HEK293 (cell line): ENCODE measurements at regions not wholly inside any gene's neighbourhood (a gene's known extent, or its start where the extent isn't known, plus 50 kb on each side); places are given as distances from the start of the nearest gene placed in this dataset.

ENCODE experiments used
- HOXA7 ChIP-seq: sonication (generic); formaldehyde crosslinking; IDR thresholded peaks from 2 replicates; pipeline ENCODE4 v1.8.1; 2022; ENCODE audit warnings: missing genetic modification reagents, borderline replicate concordance
- HOXC10 ChIP-seq: sonication (generic); formaldehyde crosslinking; IDR thresholded peaks from 2 replicates; pipeline ENCODE4 v1.8.1; 2023; ENCODE audit warnings: mild to moderate bottlenecking, missing genetic modification reagents
- MEIS1 ChIP-seq: sonication (generic); formaldehyde crosslinking; IDR thresholded peaks from 2 replicates; pipeline ENCODE4 v1.8.1; 2022; ENCODE audit warnings: missing genetic modification reagents, mild to moderate bottlenecking, borderline replicate concordance
- YY1 ChIP-seq: fragments of 450-650 bp; formaldehyde crosslinking; IDR thresholded peaks from 2 replicates; pipeline ENCODE4 v1.5.1; 2018; ENCODE audit warnings: missing biosample characterization, missing genetic modification characterization
- YY2 ChIP-seq: fragments of 450-650 bp; formaldehyde crosslinking; IDR thresholded peaks from 2 replicates; pipeline ENCODE4 v1.5.1; 2016; ENCODE audit warnings: missing biosample characterization, missing genetic modification characterization
- ZNF473 ChIP-seq: fragments of 450-650 bp; formaldehyde crosslinking; IDR thresholded peaks from 2 replicates; pipeline ENCODE4 v1.5.1; 2017; ENCODE audit warnings: missing biosample characterization, missing genetic modification characterization
- ZNF48 ChIP-seq: fragments of 450-650 bp; formaldehyde crosslinking; IDR thresholded peaks from 2 replicates; pipeline ENCODE4 v1.5.1; 2016; ENCODE audit warnings: missing biosample characterization, missing genetic modification characterization
- ZNF621 ChIP-seq: fragments of 450-650 bp; formaldehyde crosslinking; IDR thresholded peaks from 2 replicates; pipeline ENCODE4 v1.5.1; 2017; ENCODE audit warnings: missing biosample characterization, missing genetic modification characterization
- TF ChIP-seq, protein P1 (sequence below): fragments of 450-650 bp; formaldehyde crosslinking; IDR thresholded peaks from 2 replicates; pipeline ENCODE4 v1.5.1; 2016; ENCODE audit warnings: missing biosample characterization, missing genetic modification characterization
- TF ChIP-seq, protein P2 (sequence below): fragments of 450-650 bp; formaldehyde crosslinking; optimal IDR thresholded peaks from 2 replicates; pipeline ENCODE3; 2016; ENCODE audit warnings: missing biosample characterization, mild to moderate bottlenecking, missing genetic modification characterization
- TF ChIP-seq, protein P3 (sequence below): fragments of 450-650 bp; formaldehyde crosslinking; IDR thresholded peaks from 2 replicates; pipeline ENCODE4 v1.5.1; 2016; ENCODE audit warnings: missing biosample characterization, missing genetic modification characterization
- TF ChIP-seq, protein P4 (sequence below): fragments of 450-650 bp; formaldehyde crosslinking; IDR thresholded peaks from 2 replicates; pipeline ENCODE4 v1.5.1; 2016; ENCODE audit warnings: missing biosample characterization, missing genetic modification characterization
- TF ChIP-seq, protein P5 (sequence below): fragments of 450-650 bp; formaldehyde crosslinking; IDR thresholded peaks from 2 replicates; pipeline ENCODE4 v1.5.1; 2016; ENCODE audit warnings: missing biosample characterization, missing genetic modification characterization

DNA sequence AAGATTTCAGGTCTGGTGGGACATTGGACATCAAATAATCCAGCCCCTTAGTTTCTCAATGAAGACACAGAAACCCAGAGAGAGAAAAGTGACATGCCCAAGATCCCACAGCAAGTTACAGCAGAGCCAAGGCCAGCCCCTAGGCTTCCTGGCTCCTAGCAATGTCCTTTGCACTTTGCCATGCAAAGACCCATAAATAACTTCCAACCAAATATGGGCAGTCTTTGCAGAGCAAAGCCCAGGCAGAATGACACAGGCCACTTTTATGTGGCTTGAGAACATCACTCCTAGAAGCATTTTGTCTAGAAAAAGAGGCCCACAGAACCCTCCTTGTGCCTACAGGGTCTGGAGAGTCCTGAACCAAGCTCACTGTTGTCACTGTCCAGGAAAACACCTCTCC is 78.1 kb upstream of the ATP6AP2 start:
- TF ChIP-seq, protein P1, sequence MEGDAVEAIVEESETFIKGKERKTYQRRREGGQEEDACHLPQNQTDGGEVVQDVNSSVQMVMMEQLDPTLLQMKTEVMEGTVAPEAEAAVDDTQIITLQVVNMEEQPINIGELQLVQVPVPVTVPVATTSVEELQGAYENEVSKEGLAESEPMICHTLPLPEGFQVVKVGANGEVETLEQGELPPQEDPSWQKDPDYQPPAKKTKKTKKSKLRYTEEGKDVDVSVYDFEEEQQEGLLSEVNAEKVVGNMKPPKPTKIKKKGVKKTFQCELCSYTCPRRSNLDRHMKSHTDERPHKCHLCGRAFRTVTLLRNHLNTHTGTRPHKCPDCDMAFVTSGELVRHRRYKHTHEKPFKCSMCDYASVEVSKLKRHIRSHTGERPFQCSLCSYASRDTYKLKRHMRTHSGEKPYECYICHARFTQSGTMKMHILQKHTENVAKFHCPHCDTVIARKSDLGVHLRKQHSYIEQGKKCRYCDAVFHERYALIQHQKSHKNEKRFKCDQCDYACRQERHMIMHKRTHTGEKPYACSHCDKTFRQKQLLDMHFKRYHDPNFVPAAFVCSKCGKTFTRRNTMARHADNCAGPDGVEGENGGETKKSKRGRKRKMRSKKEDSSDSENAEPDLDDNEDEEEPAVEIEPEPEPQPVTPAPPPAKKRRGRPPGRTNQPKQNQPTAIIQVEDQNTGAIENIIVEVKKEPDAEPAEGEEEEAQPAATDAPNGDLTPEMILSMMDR: no peak
- TF ChIP-seq, protein P2, sequence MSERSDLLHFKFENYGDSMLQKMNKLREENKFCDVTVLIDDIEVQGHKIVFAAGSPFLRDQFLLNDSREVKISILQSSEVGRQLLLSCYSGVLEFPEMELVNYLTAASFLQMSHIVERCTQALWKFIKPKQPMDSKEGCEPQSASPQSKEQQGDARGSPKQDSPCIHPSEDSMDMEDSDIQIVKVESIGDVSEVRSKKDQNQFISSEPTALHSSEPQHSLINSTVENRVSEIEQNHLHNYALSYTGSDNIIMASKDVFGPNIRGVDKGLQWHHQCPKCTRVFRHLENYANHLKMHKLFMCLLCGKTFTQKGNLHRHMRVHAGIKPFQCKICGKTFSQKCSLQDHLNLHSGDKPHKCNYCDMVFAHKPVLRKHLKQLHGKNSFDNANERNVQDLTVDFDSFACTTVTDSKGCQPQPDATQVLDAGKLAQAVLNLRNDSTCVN (tag by site-specific recombination): no peak
- TF ChIP-seq HOXA7 (CRISPR knock-in tag) (no peak), MEIS1 (CRISPR knock-in tag) (no peak), ZNF473 (tag by site-specific recombination) (no peak), ZNF621 (tag by site-specific recombination) (no peak), ZNF48 (tag by site-specific recombination) (no peak), HOXC10 (CRISPR knock-in tag) (no peak), YY2 (tag by site-specific recombination) (no peak), YY1 (tag by site-specific recombination) (no peak)
- TF ChIP-seq, protein P3, sequence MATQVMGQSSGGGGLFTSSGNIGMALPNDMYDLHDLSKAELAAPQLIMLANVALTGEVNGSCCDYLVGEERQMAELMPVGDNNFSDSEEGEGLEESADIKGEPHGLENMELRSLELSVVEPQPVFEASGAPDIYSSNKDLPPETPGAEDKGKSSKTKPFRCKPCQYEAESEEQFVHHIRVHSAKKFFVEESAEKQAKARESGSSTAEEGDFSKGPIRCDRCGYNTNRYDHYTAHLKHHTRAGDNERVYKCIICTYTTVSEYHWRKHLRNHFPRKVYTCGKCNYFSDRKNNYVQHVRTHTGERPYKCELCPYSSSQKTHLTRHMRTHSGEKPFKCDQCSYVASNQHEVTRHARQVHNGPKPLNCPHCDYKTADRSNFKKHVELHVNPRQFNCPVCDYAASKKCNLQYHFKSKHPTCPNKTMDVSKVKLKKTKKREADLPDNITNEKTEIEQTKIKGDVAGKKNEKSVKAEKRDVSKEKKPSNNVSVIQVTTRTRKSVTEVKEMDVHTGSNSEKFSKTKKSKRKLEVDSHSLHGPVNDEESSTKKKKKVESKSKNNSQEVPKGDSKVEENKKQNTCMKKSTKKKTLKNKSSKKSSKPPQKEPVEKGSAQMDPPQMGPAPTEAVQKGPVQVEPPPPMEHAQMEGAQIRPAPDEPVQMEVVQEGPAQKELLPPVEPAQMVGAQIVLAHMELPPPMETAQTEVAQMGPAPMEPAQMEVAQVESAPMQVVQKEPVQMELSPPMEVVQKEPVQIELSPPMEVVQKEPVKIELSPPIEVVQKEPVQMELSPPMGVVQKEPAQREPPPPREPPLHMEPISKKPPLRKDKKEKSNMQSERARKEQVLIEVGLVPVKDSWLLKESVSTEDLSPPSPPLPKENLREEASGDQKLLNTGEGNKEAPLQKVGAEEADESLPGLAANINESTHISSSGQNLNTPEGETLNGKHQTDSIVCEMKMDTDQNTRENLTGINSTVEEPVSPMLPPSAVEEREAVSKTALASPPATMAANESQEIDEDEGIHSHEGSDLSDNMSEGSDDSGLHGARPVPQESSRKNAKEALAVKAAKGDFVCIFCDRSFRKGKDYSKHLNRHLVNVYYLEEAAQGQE: no peak
- TF ChIP-seq, protein P4, sequence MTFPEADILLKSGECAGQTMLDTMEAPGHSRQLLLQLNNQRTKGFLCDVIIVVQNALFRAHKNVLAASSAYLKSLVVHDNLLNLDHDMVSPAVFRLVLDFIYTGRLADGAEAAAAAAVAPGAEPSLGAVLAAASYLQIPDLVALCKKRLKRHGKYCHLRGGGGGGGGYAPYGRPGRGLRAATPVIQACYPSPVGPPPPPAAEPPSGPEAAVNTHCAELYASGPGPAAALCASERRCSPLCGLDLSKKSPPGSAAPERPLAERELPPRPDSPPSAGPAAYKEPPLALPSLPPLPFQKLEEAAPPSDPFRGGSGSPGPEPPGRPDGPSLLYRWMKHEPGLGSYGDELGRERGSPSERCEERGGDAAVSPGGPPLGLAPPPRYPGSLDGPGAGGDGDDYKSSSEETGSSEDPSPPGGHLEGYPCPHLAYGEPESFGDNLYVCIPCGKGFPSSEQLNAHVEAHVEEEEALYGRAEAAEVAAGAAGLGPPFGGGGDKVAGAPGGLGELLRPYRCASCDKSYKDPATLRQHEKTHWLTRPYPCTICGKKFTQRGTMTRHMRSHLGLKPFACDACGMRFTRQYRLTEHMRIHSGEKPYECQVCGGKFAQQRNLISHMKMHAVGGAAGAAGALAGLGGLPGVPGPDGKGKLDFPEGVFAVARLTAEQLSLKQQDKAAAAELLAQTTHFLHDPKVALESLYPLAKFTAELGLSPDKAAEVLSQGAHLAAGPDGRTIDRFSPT (tag by site-specific recombination): no peak
- TF ChIP-seq, protein P5, sequence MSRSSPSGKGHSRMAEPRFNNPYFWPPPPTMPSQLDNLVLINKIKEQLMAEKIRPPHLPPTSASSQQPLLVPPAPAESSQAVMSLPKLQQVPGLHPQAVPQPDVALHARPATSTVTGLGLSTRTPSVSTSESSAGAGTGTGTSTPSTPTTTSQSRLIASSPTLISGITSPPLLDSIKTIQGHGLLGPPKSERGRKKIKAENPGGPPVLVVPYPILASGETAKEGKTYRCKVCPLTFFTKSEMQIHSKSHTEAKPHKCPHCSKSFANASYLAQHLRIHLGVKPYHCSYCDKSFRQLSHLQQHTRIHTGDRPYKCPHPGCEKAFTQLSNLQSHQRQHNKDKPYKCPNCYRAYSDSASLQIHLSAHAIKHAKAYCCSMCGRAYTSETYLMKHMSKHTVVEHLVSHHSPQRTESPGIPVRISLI: no peak
